ENCODE measurements at regions not wholly inside any gene's neighbourhood (a gene's known extent, or its start where the extent isn't known, plus 50 kb on each side); places are given as distances from the start of the nearest gene placed in this dataset.

DNA sequence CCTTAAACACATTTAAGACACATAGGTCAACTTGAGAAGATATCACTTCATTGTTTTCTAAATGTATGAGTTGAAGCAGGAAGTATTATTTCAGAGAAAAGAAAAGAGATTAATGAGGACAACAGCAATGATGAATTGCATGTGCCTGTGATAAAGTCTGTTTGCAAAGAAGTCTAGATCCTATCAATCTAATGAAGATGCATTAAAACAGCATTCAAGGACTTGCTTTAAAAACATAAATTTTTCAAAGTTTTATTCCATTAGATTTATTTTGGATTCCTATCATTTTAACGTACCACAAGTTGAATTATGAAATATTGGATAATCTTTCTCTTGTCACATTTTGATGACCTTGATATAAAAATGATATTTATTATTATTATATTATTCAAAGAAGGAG is 642.5 kb upstream of the CCDC54 start:
- WGBS, 2 experiments: no CpG with 5 or more reads among the region's 1 CpG
- no peak overlapping the region for H3K4me3 ChIP-seq (ENCODE audit: insufficient read depth, low read depth, low read length)

DNA sequence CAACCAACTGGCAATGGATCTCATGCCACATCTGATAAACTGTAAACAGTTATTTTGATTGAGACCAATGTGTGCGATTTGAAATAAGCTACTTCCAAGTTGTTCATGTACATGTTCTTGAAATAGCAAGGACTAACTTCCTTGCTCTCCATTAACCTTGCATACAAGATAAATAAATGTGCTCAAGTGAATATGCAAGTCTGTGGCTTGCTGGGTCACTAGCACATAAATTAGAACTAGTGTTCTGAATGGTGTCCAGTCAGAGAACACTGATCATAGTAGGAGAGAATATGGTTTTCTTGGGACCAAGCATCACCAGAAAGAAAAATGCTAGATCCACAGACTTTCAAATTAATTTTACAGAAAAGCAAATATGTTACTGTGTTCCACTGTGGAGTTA is 640.0 kb upstream of the CCDC54 start:
- no peaks in the 10 kb centered on the region for H3K9me3 ChIP-seq (ENCODE audit: control insufficient read depth, low read length)
- no peaks in the 10 kb centered on the region for H3K4me1 ChIP-seq (ENCODE audit: control insufficient read depth, insufficient read depth, low read length)
- no peak overlapping the region for H3K4me3 ChIP-seq (ENCODE audit: insufficient read depth, low read depth, low read length)
- 93 to 100% methylated on average over 1 of the region's 1 CpG for WGBS, 2 experiments
- H3K27ac ChIP-seq (ENCODE audit: insufficient read depth, low read depth, low read length, poor library complexity, severe bottlenecking): no peak overlapping the region
- no peaks in the 10 kb centered on the region for H3K36me3 ChIP-seq (ENCODE audit: control insufficient read depth, insufficient read depth, low read length)
- H3K27me3 ChIP-seq (ENCODE audit: control insufficient read depth, insufficient read depth, low read length, poor library complexity, severe bottlenecking): no peaks in the 10 kb centered on the region

More for the DNA sequence above, 642.5 kb upstream of the CCDC54 start:
- Histone ChIP-seq H3K27ac (ENCODE audit: insufficient read depth, low read depth, low read length, poor library complexity, severe bottlenecking) (no peak overlapping the region), H3K4me1 (ENCODE audit: control insufficient read depth, insufficient read depth, low read length) (no peaks in the 10 kb centered on the region), H3K36me3 (ENCODE audit: control insufficient read depth, insufficient read depth, low read length) (no peaks in the 10 kb centered on the region), H3K9me3 (ENCODE audit: control insufficient read depth, low read length) (no peaks in the 10 kb centered on the region), H3K27me3 (ENCODE audit: control insufficient read depth, insufficient read depth, low read length, poor library complexity, severe bottlenecking) (no peaks in the 10 kb centered on the region)

DNA sequence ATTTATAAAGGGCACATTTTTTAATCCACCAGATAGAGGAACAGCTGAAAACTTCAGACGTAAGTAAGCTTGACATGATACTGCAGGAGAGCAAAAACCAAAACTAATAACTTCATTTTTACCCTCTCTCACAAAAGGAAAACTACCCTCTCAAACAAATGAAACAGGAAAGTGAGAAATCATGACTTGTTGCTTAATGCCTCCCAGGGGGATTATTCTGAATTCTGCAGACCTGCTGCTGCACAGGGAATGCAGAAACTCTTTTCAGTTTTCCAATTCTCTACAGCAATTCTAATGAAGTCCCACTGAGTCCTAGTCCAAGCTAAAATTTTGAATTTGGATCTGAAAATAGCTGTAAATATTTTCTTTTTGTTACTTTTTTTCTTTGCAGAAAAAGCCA is 637.1 kb upstream of the CCDC54 start:
- Histone ChIP-seq H3K27me3 (ENCODE audit: control insufficient read depth, insufficient read depth, low read length, poor library complexity, severe bottlenecking) (no peaks in the 10 kb centered on the region), H3K4me3 (ENCODE audit: insufficient read depth, low read depth, low read length) (no peak overlapping the region), H3K9me3 (ENCODE audit: control insufficient read depth, low read length) (no peaks in the 10 kb centered on the region), H3K4me1 (ENCODE audit: control insufficient read depth, insufficient read depth, low read length) (no peaks in the 10 kb centered on the region), H3K36me3 (ENCODE audit: control insufficient read depth, insufficient read depth, low read length) (no peaks in the 10 kb centered on the region), H3K27ac (ENCODE audit: insufficient read depth, low read depth, low read length, poor library complexity, severe bottlenecking) (no peak overlapping the region)
- WGBS, 2 experiments: 92 to 94% methylated on average over 1 of the region's 1 CpG

DNA sequence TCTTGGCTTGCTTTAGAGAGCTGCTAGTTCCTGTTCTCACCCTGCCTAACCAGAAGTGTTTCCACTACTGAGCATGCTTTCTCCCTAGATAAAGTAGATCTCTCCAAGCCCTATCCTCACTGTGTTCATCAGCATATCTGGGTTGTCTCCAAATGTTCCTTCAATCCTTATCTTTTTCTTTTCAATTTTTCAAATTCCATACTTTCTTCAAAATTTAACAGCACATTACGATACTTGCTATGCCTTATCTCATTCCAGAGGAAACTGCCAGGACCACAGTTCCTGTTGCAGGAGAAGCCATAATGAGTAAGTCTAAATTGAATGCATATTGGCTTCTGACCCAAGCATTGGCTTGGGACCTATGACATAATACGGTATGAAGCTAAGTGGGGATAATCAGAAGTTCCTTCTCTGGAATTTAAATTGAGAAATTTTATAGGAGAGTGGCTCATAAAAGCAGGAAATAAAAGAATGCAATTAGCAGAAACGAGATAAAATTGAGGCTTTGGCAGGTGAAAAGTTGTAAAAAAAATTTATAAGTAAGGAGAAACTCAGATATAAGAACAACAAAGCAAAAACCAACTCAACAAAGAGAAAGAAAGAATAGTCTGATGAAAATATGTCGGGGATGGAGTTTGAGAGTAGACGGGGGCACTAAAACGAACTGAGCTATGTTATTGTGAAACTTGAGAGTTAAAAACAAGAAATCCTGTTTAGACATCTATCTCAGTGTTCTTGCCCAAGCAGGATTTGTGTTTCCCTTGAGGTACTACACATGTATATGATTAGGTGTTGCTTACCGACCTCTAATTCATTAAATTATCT is 631.7 kb upstream of the CCDC54 start:
- Histone ChIP-seq H3K36me3 (ENCODE audit: control insufficient read depth, insufficient read depth, low read length) (no peaks in the 10 kb centered on the region), H3K9me3 (ENCODE audit: control insufficient read depth, low read length) (no peaks in the 10 kb centered on the region), H3K27me3 (ENCODE audit: control insufficient read depth, insufficient read depth, low read length, poor library complexity, severe bottlenecking) (no peaks in the 10 kb centered on the region), H3K4me1 (ENCODE audit: control insufficient read depth, insufficient read depth, low read length) (no peaks in the 10 kb centered on the region), H3K4me3 (ENCODE audit: insufficient read depth, low read depth, low read length) (no peak overlapping the region), H3K27ac (ENCODE audit: insufficient read depth, low read depth, low read length, poor library complexity, severe bottlenecking) (no peak overlapping the region)
- WGBS, 2 experiments: 91 to 96% methylated on average over 7 of the region's 7 CpGs

DNA sequence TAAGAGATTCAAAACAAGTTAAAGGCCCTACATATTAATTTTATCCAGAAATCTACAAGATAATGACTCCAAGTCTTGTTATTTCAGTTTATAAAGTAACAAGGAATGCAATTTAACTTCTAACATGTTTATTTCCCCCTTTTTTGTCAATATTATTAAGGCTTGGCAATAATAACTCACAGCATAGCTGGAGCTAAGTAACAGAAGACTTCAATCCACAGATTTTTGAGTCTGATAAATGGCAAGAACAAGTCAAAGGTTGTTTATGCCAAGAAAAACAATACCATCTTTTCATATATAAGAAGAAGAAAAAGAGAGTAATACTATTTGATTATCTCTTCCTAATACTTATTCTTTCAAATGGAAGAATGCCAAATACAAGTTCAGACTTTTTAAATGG is 631.0 kb upstream of the CCDC54 start:
- Histone ChIP-seq H3K27me3 (ENCODE audit: control insufficient read depth, insufficient read depth, low read length, poor library complexity, severe bottlenecking) (no peaks in the 10 kb centered on the region), H3K4me3 (ENCODE audit: insufficient read depth, low read depth, low read length) (no peak overlapping the region), H3K9me3 (ENCODE audit: control insufficient read depth, low read length) (no peaks in the 10 kb centered on the region), H3K27ac (ENCODE audit: insufficient read depth, low read depth, low read length, poor library complexity, severe bottlenecking) (no peak overlapping the region), H3K4me1 (ENCODE audit: control insufficient read depth, insufficient read depth, low read length) (no peaks in the 10 kb centered on the region), H3K36me3 (ENCODE audit: control insufficient read depth, insufficient read depth, low read length) (no peaks in the 10 kb centered on the region)

DNA sequence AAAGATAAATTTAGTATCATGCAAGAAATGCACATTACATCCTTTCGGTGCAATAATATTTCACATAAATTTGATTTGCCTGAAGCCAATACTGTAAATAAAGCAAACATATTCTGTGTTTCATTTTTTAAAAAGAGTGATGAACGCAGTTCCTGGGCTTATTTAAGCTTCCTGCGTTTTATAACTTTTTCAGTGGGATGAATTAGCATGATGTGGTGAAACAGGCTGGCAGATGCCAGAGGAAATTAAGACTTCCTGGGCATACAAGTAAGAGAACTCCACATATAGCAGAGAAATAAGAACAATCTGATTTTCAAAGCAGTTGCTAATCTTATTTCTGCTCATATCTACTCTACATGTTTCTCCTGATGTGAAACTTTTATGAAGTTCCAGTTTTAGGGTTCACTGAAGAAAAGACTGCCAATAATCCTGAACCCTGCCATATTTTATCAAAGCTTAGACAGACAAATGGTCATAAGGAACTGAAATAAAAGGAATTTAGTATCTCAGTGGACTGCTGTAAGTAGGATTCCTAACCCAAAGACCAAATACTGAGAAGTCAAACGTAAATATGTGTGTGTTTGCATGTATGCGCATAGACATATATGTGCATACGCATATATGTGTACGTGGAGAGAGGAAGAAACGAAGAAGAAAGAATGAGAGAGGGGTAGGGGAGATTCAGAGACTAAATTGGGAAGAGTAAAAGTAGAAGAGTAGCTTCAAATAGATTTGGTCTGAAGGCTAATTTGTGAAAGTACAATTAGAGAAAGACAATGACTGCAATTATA is 628.6 kb upstream of the CCDC54 start:
- no peaks in the 10 kb centered on the region for H3K36me3 ChIP-seq (ENCODE audit: control insufficient read depth, insufficient read depth, low read length)
- H3K4me1 ChIP-seq (ENCODE audit: control insufficient read depth, insufficient read depth, low read length): no peaks in the 10 kb centered on the region
- no peak overlapping the region for H3K4me3 ChIP-seq (ENCODE audit: insufficient read depth, low read depth, low read length)
- no peak overlapping the region for H3K27ac ChIP-seq (ENCODE audit: insufficient read depth, low read depth, low read length, poor library complexity, severe bottlenecking)
- H3K9me3 ChIP-seq (ENCODE audit: control insufficient read depth, low read length): no peaks in the 10 kb centered on the region
- H3K27me3 ChIP-seq (ENCODE audit: control insufficient read depth, insufficient read depth, low read length, poor library complexity, severe bottlenecking): no peaks in the 10 kb centered on the region
- WGBS, 2 experiments: 80 to 86% methylated on average over 7 to 8 of the region's 8 CpGs

DNA sequence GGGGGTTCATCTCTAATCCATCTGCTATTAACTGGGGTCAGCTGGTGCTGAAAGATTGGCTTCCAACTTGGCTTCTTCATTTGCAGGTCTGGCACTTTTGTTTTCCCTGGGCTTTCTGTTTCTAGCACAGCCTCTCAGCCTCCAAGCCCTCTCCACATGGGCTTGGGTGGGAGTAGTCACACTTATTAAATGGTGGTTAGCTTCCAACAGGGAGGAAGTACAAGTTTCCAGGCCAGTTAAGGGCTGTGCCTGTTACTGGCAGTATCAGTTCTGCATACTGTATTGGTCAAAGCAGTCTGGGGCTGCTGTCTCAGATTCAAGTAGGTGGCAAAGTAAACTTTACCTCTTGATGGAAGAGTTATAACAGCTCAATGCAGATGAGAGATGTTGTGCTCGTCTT is 627.1 kb upstream of the CCDC54 start:
- Histone ChIP-seq H3K9me3 (ENCODE audit: control insufficient read depth, low read length) (no peaks in the 10 kb centered on the region), H3K36me3 (ENCODE audit: control insufficient read depth, insufficient read depth, low read length) (no peaks in the 10 kb centered on the region), H3K27ac (ENCODE audit: insufficient read depth, low read depth, low read length, poor library complexity, severe bottlenecking) (no peak overlapping the region), H3K27me3 (ENCODE audit: control insufficient read depth, insufficient read depth, low read length, poor library complexity, severe bottlenecking) (no peaks in the 10 kb centered on the region), H3K4me3 (ENCODE audit: insufficient read depth, low read depth, low read length) (no peak overlapping the region), H3K4me1 (ENCODE audit: control insufficient read depth, insufficient read depth, low read length) (no peaks in the 10 kb centered on the region)
- WGBS, 2 experiments: 90 to 100% methylated on average over 1 of the region's 1 CpG

DNA sequence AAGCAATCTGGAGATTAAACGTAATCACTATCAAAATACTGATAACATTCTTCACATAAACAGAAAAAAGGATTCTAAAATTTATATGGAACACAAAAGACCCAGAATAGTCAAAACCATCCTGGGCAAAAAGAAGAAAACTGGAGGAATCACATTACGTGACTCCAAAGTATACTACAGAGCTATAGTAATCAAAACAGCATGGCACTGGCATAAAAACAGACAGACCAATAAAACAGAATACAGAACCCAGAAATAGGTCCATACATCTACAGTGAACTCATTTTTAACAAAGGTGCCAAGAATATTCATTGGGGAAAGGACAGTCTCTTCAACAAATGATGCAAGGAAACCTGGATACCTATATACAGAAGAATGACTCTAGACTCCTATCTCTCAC is 621.9 kb upstream of the CCDC54 start:
- WGBS, 2 experiments: 87 to 92% methylated on average over 2 of the region's 2 CpGs
- Histone ChIP-seq H3K4me1 (ENCODE audit: control insufficient read depth, insufficient read depth, low read length) (no peaks in the 10 kb centered on the region), H3K36me3 (ENCODE audit: control insufficient read depth, insufficient read depth, low read length) (no peaks in the 10 kb centered on the region), H3K27ac (ENCODE audit: insufficient read depth, low read depth, low read length, poor library complexity, severe bottlenecking) (no peak overlapping the region), H3K27me3 (ENCODE audit: control insufficient read depth, insufficient read depth, low read length, poor library complexity, severe bottlenecking) (no peaks in the 10 kb centered on the region), H3K9me3 (ENCODE audit: control insufficient read depth, low read length) (no peaks in the 10 kb centered on the region), H3K4me3 (ENCODE audit: insufficient read depth, low read depth, low read length) (no peak overlapping the region)

DNA sequence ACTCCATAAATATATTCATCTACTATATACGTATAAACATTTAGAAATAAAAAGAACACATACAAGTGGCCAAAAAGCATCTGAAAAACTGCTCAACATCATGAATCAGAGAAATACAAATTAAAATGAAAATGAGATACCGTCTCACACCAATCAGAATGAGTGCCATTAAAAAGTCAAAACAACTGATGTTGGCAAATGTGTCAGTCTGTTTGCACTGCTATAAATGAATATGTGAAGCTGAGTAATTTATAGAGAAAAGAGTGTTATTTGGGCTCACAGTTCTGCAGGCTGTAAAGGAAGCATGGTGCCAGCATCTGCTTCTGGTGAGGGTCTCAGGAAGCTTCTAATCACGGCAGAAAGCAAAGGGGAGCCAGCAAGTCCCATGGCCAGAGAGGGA is 620.3 kb upstream of the CCDC54 start:
- no peaks in the 10 kb centered on the region for H3K27me3 ChIP-seq (ENCODE audit: control insufficient read depth, insufficient read depth, low read length, poor library complexity, severe bottlenecking)
- H3K9me3 ChIP-seq (ENCODE audit: control insufficient read depth, low read length): no peaks in the 10 kb centered on the region
- H3K4me1 ChIP-seq (ENCODE audit: control insufficient read depth, insufficient read depth, low read length): no peaks in the 10 kb centered on the region
- 91 to 96% methylated on average over 2 to 3 of the region's 3 CpGs for WGBS, 2 experiments
- no peak overlapping the region for H3K27ac ChIP-seq (ENCODE audit: insufficient read depth, low read depth, low read length, poor library complexity, severe bottlenecking)
- H3K4me3 ChIP-seq (ENCODE audit: insufficient read depth, low read depth, low read length): no peak overlapping the region
- H3K36me3 ChIP-seq (ENCODE audit: control insufficient read depth, insufficient read depth, low read length): no peaks in the 10 kb centered on the region

DNA sequence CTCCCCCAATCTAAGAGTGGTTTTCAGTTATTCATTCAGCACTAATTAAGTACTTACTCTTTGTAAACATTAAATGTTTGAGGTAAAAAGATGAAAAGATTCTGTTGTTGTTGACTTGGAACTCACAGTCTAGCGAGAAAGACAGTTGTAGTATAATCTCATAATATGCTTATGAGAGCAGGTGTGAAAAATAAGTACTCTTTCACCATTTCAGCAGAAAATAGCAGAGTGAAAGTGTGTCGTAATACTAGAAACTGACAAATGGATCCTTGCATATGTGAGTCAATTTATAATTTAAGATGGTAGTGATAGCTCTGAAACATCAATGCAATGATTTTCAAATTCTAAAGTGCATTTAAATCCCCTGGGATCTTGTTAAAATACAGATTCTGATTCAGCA is 618.8 kb upstream of the CCDC54 start:
- Histone ChIP-seq H3K36me3 (ENCODE audit: control insufficient read depth, insufficient read depth, low read length) (no peaks in the 10 kb centered on the region), H3K4me1 (ENCODE audit: control insufficient read depth, insufficient read depth, low read length) (no peaks in the 10 kb centered on the region), H3K27me3 (ENCODE audit: control insufficient read depth, insufficient read depth, low read length, poor library complexity, severe bottlenecking) (no peaks in the 10 kb centered on the region), H3K4me3 (ENCODE audit: insufficient read depth, low read depth, low read length) (no peak overlapping the region), H3K9me3 (ENCODE audit: control insufficient read depth, low read length) (no peaks in the 10 kb centered on the region), H3K27ac (ENCODE audit: insufficient read depth, low read depth, low read length, poor library complexity, severe bottlenecking) (no peak overlapping the region)
- WGBS, 2 experiments: 93 to 96% methylated on average over 2 of the region's 2 CpGs
